ENCODE measurements at regions not wholly inside any gene's neighbourhood (a gene's known extent, or its start where the extent isn't known, plus 50 kb on each side); places are given as distances from the start of the nearest gene placed in this dataset.

DNA sequence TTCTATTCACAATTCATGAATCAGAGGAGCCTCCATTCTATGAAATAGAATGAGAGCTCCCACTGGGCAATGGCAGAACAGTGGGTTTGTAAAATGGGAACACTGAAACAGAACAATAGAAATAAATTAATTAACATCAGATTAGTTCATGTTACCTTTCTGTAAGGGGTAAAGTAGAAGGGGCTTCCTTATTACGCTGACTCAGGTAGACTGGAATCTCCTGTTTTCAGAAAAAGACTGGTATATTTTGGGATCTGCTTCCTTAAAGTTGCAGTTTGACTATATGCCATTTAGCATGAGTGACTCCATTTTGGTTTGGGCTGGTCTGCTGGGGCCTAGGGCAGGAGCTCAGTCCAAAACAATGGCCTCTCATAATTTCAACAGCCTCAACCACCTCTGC, 52.8 kb upstream of the ZFAND3 start:
- intact Hi-C loops (cut with DNase I; ENCODE audit: low total_unique reads), result no loop called here
- Histone ChIP-seq H3K36me3 (no peaks in the 10 kb centered on the region), H3K4me1 (peaks cover 7 to 25% (median 7%) of the 10 kb centered on the region in 4 donors), H3K9me3 (no peaks in the 10 kb centered on the region), H3K4me3 (no peak overlapping the region), H3K27me3 (peaks cover 0 to 12% (median 0%) of the 10 kb centered on the region in 3 donors), H3K27ac (no peak overlapping the region)
- WGBS, 5 donors, result 88 to 98% (median 92%) methylated on average over 1 of the region's 1 CpG
- DNase-seq, result no peak
- no peak for TF ChIP-seq POLR2AphosphoS5 (IDR thresholded peaks at IDR 0.05)
- TF ChIP-seq, protein P1, sequence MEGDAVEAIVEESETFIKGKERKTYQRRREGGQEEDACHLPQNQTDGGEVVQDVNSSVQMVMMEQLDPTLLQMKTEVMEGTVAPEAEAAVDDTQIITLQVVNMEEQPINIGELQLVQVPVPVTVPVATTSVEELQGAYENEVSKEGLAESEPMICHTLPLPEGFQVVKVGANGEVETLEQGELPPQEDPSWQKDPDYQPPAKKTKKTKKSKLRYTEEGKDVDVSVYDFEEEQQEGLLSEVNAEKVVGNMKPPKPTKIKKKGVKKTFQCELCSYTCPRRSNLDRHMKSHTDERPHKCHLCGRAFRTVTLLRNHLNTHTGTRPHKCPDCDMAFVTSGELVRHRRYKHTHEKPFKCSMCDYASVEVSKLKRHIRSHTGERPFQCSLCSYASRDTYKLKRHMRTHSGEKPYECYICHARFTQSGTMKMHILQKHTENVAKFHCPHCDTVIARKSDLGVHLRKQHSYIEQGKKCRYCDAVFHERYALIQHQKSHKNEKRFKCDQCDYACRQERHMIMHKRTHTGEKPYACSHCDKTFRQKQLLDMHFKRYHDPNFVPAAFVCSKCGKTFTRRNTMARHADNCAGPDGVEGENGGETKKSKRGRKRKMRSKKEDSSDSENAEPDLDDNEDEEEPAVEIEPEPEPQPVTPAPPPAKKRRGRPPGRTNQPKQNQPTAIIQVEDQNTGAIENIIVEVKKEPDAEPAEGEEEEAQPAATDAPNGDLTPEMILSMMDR (IDR thresholded peaks at IDR 0.05), result no peak
- no peak for TF ChIP-seq POLR2A (IDR thresholded peaks at IDR 0.05)
- TF ChIP-seq EP300 (IDR thresholded peaks at IDR 0.05), result no peak

DNA sequence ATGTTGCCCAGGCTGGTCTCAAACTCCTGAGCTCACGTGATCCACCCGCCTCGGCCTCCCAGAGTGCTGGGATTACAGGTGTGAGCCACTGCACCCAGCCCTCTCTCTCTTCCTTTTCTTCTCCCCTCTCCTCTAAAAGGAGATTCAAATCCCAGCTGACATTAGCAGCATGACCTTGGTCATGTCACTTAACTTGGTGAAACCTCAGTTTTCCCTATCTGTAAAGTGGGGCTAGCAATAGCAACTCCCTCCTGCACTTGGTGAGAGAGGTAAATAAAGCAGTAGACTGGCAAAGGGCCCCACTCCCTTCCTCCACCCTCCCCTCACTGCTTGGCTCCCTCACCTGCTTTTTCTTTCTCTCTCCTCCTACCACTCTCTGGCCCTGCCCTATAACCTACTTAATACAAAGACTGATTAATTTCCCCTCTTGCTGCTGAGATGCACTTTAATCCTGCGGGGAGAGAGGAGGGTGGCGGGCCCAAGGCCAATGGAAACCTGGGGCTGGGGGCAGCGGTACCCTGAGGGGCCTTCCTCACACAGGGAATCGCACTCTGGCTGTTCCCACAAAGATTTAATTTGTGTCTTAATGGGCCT, 54.2 kb upstream of the ZFAND3 start:
- DNase-seq, result peak; percentile 50 to 65
- Histone ChIP-seq H3K9me3 (no peaks in the 10 kb centered on the region), H3K27ac (no peak overlapping the region), H3K36me3 (no peaks in the 10 kb centered on the region), H3K27me3 (peaks cover 0 to 12% (median 0%) of the 10 kb centered on the region in 3 donors), H3K4me1 (peaks cover 7 to 30% (median 12%) of the 10 kb centered on the region in 4 donors), H3K4me3 (no peak overlapping the region)
- TF ChIP-seq, protein P1 (IDR thresholded peaks at IDR 0.05), result no peak
- no peak for TF ChIP-seq EP300 (IDR thresholded peaks at IDR 0.05)
- no peak for TF ChIP-seq POLR2A (IDR thresholded peaks at IDR 0.05)
- no peak for TF ChIP-seq POLR2AphosphoS5 (IDR thresholded peaks at IDR 0.05)
- intact Hi-C loops (cut with DNase I; ENCODE audit: low total_unique reads), result no loop called here
- WGBS, 5 donors, result 48 to 70% (median 60%) methylated on average over 7 of the region's 7 CpGs

DNA sequence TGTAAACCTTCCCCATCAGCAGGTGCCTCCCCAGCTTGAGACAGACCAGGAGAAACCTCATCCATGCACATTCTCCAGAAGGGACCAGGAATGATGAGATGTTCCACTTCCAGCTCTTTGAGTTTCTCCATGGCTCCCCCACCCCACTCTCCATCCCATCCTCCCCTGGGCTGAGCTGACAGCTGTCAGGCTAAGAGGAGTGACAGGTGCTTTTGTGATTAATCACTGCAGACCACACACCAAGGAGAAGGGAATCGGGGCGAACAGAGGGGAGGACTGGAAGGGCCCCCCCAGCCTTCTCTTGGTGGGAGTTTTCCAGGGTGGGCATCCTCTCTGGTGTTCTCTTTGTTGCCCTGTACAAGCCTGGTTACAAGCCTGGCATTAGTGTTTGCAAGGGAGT, 56.1 kb upstream of the ZFAND3 start:
- WGBS, 5 donors, result 62 to 92% (median 75%) methylated on average over 2 of the region's 2 CpGs
- intact Hi-C loops (cut with DNase I; ENCODE audit: low total_unique reads), result no loop called here
- no peak overlapping the region for H3K27ac ChIP-seq
- TF ChIP-seq POLR2A (IDR thresholded peaks at IDR 0.05) (no peak), EP300 (IDR thresholded peaks at IDR 0.05) (no peak), POLR2AphosphoS5 (IDR thresholded peaks at IDR 0.05) (no peak)
- TF ChIP-seq, protein P1 (IDR thresholded peaks at IDR 0.05), result no peak
- H3K27me3 ChIP-seq, result peaks cover 0 to 12% (median 0%) of the 10 kb centered on the region in 3 donors
- no peaks in the 10 kb centered on the region for H3K36me3 ChIP-seq
- no peak overlapping the region for H3K4me3 ChIP-seq
- DNase-seq, result no peak
- H3K9me3 ChIP-seq, result no peaks in the 10 kb centered on the region
- H3K4me1 ChIP-seq, result peaks cover 7 to 30% (median 12%) of the 10 kb centered on the region in 4 donors

DNA sequence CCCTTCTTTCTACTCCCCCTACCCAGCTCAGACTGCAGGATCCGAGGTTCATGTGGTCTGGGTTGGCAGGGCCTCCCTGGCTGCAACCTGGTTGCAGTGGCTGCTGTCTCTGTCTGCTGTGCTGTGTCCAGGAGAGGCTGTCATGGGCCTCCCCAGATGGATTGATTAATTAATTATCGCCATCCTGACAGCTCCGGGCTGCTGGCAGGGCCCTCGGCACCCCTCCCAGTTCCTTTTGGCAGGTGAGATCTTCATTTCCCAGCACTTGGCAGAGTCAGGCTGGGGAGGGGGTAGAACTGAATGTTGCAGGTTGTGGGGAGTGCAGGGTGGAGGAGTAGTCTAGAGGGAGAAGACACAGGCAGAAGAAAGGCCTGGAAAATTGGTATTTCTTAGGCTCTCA, 56.7 kb upstream of the ZFAND3 start:
- H3K27me3 ChIP-seq, result peaks cover 0 to 9% (median 0%) of the 10 kb centered on the region in 3 donors
- DNase-seq, result no peak
- intact Hi-C loops (cut with DNase I; ENCODE audit: low total_unique reads), result no loop called here
- no peaks in the 10 kb centered on the region for H3K9me3 ChIP-seq
- WGBS, 5 donors, result 30 to 57% (median 36%) methylated on average over 4 of the region's 4 CpGs
- TF ChIP-seq POLR2AphosphoS5 (IDR thresholded peaks at IDR 0.05) (no peak), EP300 (IDR thresholded peaks at IDR 0.05) (no peak), POLR2A (IDR thresholded peaks at IDR 0.05) (no peak)
- TF ChIP-seq, protein P1 (IDR thresholded peaks at IDR 0.05), result no peak
- H3K36me3 ChIP-seq, result no peaks in the 10 kb centered on the region
- peaks cover 7 to 30% (median 12%) of the 10 kb centered on the region in 4 donors for H3K4me1 ChIP-seq
- no peak overlapping the region for H3K4me3 ChIP-seq
- H3K27ac ChIP-seq, result no peak overlapping the region
